HepG2 (cell line): ENCODE measurements at regions not wholly inside any gene's neighbourhood (a gene's known extent, or its start where the extent isn't known, plus 50 kb on each side); places are given as distances from the start of the nearest gene placed in this dataset.

ENCODE experiments used
- ATAC-seq: fragments of 200-7000 bp; cut with Tn5 transposase; 3 replicates; pipeline ENCODE4 v1.9.1; 2020; ENCODE audit warnings: mild to moderate bottlenecking, moderate library complexity
- BruUV-seq: library from RNA; stranded (reverse); fragments of 400-500 nt; replicated peaks from 2 replicates; lab custom pipeline; 2021; lab: Mats Ljungman, UMichigan
- CTCF ChIA-PET: fragments of 300-600 bp; formaldehyde crosslinking; extraction: SDS; loops from one replicate; lab custom pipeline; 2021; ENCODE audit warnings: low total read pairs, inconsistent platforms, low intra/inter-chr PET ratio; lab: Yijun Ruan, JAX
- POLR2A ChIA-PET: fragments of 350-600 bp; sonication (Branson Sonifier 250); formaldehyde crosslinking; loops from one replicate; lab custom pipeline; 2020; ENCODE audit warnings: antibody characterized with exemption, inconsistent platforms; lab: Yijun Ruan, JAX
- DNase-seq: peaks from one replicate; pipeline ENCODE4 v3.0.0-alpha.2; 2015; ENCODE audit warnings: low spot score
- FAIRE-seq: peaks from 3 replicates; lab custom pipeline; 2011; peaks lifted over from hg19 to GRCh38; lab: Jason Lieb, UNC
- H2AFZ ChIP-seq: one replicate; pipeline ENCODE4 v1.6.1; 2011; ENCODE audit warnings: low read length, inconsistent platforms
- H3K27ac ChIP-seq: fragments of 300-600 bp; 3 replicates; pipeline ENCODE4 v1.8.0; 2011; ENCODE audit warnings: mixed run types, mild to moderate bottlenecking, mixed read lengths, low read length, inconsistent platforms; ENCODE audit not compliant: insufficient read depth; ENCODE audit errors: extremely low read length
- H3K27me3 ChIP-seq, 2 experiments: fragments of 200-600 bp in 1 of 2; 2 replicates in 1 of 2; 3 replicates in 1 of 2; pipeline versions ENCODE4 v1.6.0 to v1.8.0; 2011; ENCODE audit warnings: low read length in 2 of 2, mild to moderate bottlenecking in 2 of 2, moderate library complexity in 2 of 2, inconsistent platforms in 1 of 2; ENCODE audit not compliant: insufficient read depth in 2 of 2, control insufficient read depth in 1 of 2
- H3K36me3 ChIP-seq, 2 experiments: fragments of 200-600 bp in 1 of 2; replicated peaks in 1 of 2; 2 replicates in 1 of 2; 3 replicates in 1 of 2; pipeline versions ENCODE4 v1.5.1 to v1.8.0; 2011; ENCODE audit warnings: low read length in 2 of 2, inconsistent platforms in 1 of 2; ENCODE audit not compliant: insufficient read depth in 2 of 2, control insufficient read depth in 1 of 2
- H3K4me1 ChIP-seq: 2 replicates; pipeline ENCODE4 v1.5.1; 2012; ENCODE audit warnings: low read length, inconsistent platforms; ENCODE audit not compliant: insufficient read depth
- H3K4me2 ChIP-seq: 2 replicates; pipeline ENCODE4 v1.6.0; 2011; ENCODE audit warnings: low read depth, low read length, inconsistent platforms
- H3K4me3 ChIP-seq, 3 experiments: fragments of 200-600 bp in 1 of 3; sonication (generic), shearing (Covaris generic) in 1 of 3; replicated peaks in 1 of 3; 2 replicates each; pipeline ENCODE4 v1.5.1; 2011 to 2016; ENCODE audit warnings: low read length in 3 of 3, inconsistent platforms in 2 of 3, low read depth in 2 of 3, mild to moderate bottlenecking in 2 of 3, control low read depth in 1 of 3, mixed read lengths in 1 of 3; ENCODE audit not compliant: insufficient read depth in 1 of 3
- H3K79me2 ChIP-seq: one replicate; pipeline ENCODE4 v1.6.1; 2011; ENCODE audit warnings: low read length, inconsistent platforms; ENCODE audit not compliant: insufficient read depth
- H3K9ac ChIP-seq: 2 replicates; pipeline ENCODE4 v1.6.0; 2011; ENCODE audit warnings: mild to moderate bottlenecking, low read depth, low read length, inconsistent platforms; ENCODE audit not compliant: insufficient read depth
- H3K9me3 ChIP-seq: 2 replicates; pipeline ENCODE4 v1.5.1; 2012; ENCODE audit warnings: mild to moderate bottlenecking, low read length
- H4K20me1 ChIP-seq: 2 replicates; pipeline ENCODE4 v1.6.0; 2011; ENCODE audit warnings: inconsistent platforms, mild to moderate bottlenecking, low read length, moderate library complexity; ENCODE audit not compliant: insufficient read depth
- FOSL2 ChIP-seq: sonication (generic); formaldehyde crosslinking; IDR thresholded peaks from 2 replicates; pipeline ENCODE4 v1.4.0; 2020; ENCODE audit warnings: missing genetic modification reagents
- KDM3A ChIP-seq: IDR thresholded peaks from 2 replicates; pipeline ENCODE4 v1.6.1; 2018; ENCODE audit warnings: low read depth, missing compliant biosample characterization
- ZBTB40 ChIP-seq, 2 experiments: fragments of 450-650 bp in 1 of 2; sonication (generic) in 1 of 2; formaldehyde crosslinking in 1 of 2; IDR thresholded peaks; 2 replicates each; pipeline versions ENCODE4 v1.6.1 to v1.8.0; 2016 to 2022; ENCODE audit warnings: antibody characterized with exemption in 1 of 2, mild to moderate bottlenecking in 1 of 2, missing genetic modification reagents in 1 of 2
- whole genome bisulfite sequencing: methylation state at CpG from one replicate; pipeline ENCODE4 v1.1.6; 2017; ENCODE audit warnings: low lambda C conversion rate; 5-methylcytosine and 5-hydroxymethylcytosine counted together
- in situ Hi-C: cut with HindIII; loops from 2 replicates; pipeline ENCODE4 v1.10.0; 2017; ENCODE audit warnings: low pct_unique_long_range_greater_than_20kb; ENCODE audit not compliant: extremely low pct_ligation_motif_present
- intact Hi-C: fragments of 100-400 bp; cut with micrococcal nuclease; formaldehyde crosslinking; loops from one replicate; pipeline ENCODE4 v1.10.0; 2022; ENCODE audit not compliant: unreplicated experiment

- H3K36me3 ChIP-seq = no peaks in the 10 kb centered on the region
- no peaks in the 10 kb centered on the region for H3K9me3 ChIP-seq
- H3K9ac ChIP-seq = no peak overlapping the region
- H3K27ac ChIP-seq = no peak overlapping the region
- TF ChIP-seq FOSL2 (CRISPR knock-in tag) (peak; percentile 26; the same call in 1 of the 2 replicates), ZBTB40 (IDR thresholded peaks at IDR 0.05) (no peak), ZBTB40 (CRISPR knock-in tag; IDR thresholded peaks at IDR 0.05) (no peak), KDM3A (CRISPR knock-in tag) (no peak)
- ATAC-seq = no peak
- in situ Hi-C loops = loop anchor here (25.0 kb wide), 1 partner anchor 1264 kb away; no protein-coding TSS in a partner anchor
- H4K20me1 ChIP-seq = no peaks in the 10 kb centered on the region
- H3K79me2 ChIP-seq = no peaks in the 10 kb centered on the region
- BruUV-seq = no TSS peak
- intact Hi-C loops = no loop called here
- peaks cover 6% of the 10 kb centered on the region; the same call in 1 of the 2 replicates for H3K4me1 ChIP-seq
- no peak overlapping the region for H3K4me3 ChIP-seq
- no peak overlapping the region for H3K4me2 ChIP-seq
- CTCF ChIA-PET = no interaction called here
- POLR2A ChIA-PET = no interaction called here
- H3K27me3 ChIP-seq = no peaks in the 10 kb centered on the region
- no peak overlapping the region for H2AFZ ChIP-seq
- no peak for DNase-seq
- FAIRE-seq = no peak
- WGBS = 9% methylated on average over 3 of the region's 3 CpGs
Measured at GRCh38 chr11:23123753-23124152, 263.5 kb upstream of the CCDC179 start.
